Spleen (tissue), 7 donors: ENCODE measurements at regions not wholly inside any gene's neighbourhood (a gene's known extent, or its start where the extent isn't known, plus 50 kb on each side); places are given as distances from the start of the nearest gene placed in this dataset.

ENCODE experiments used
- CTCF ChIP-seq, 11 experiments: fragments of 200-600 bp in 7 of 11; fragments of 450-650 bp in 4 of 11; sonication (generic) in 4 of 11; IDR thresholded peaks in 8 of 11; conservative IDR thresholded peaks in 3 of 11; 1 replicate in 7 of 11; 2 replicates in 4 of 11; pipeline versions ENCODE4 v1.4.0 to v1.8.0; 2016 to 2021; ENCODE audit warnings: antibody characterized with exemption in 11 of 11, inconsistent platforms in 4 of 11, mild to moderate bottlenecking in 1 of 11
- POLR2A ChIP-seq, 3 donors: fragments of 450-650 bp; IDR thresholded peaks; one replicate each; pipeline ENCODE4 v1.5.1; 2017; ENCODE audit warnings: antibody characterized with exemption in 3 of 3, mild to moderate bottlenecking in 1 of 3
- donor health status: DM: no; HTN: no; CAD: no; lungs with moderate emphysema.
- donor health status: DM: no; HTN: no; CAD: no.
- donor health status: DM: no; HTN: no; CAD: no.

- TF ChIP-seq POLR2A (IDR thresholded peaks at IDR 0.05) (no peak), CTCF (IDR thresholded peaks at IDR 0.05 in 8 of 11, conservative IDR thresholded peaks at IDR 0.05 in 3 of 11) (no peak)
Observed at GRCh38 chr5:84874196-84874595, 489.5 kb upstream of the EDIL3 start.
